ENCODE measurements at regions not wholly inside any gene's neighbourhood (a gene's known extent, or its start where the extent isn't known, plus 50 kb on each side); places are given as distances from the start of the nearest gene placed in this dataset.
A peak's percentile ranks its signal among the peaks of the same experiment; 100 is the strongest.

- DNase-seq (ENCODE audit: low read depth), result no peak
- in situ Hi-C loops (cut with HindIII; ENCODE audit: low pct_unique_long_range_greater_than_20kb, low sequenced_read_pairs), result loop anchor here (25.0 kb wide), 1 partner anchor 168 kb away; no protein-coding TSS in a partner anchor
Observed at GRCh38 chr12:107304588-107305532, 211.5 kb upstream of the CRY1 start.

DNA sequence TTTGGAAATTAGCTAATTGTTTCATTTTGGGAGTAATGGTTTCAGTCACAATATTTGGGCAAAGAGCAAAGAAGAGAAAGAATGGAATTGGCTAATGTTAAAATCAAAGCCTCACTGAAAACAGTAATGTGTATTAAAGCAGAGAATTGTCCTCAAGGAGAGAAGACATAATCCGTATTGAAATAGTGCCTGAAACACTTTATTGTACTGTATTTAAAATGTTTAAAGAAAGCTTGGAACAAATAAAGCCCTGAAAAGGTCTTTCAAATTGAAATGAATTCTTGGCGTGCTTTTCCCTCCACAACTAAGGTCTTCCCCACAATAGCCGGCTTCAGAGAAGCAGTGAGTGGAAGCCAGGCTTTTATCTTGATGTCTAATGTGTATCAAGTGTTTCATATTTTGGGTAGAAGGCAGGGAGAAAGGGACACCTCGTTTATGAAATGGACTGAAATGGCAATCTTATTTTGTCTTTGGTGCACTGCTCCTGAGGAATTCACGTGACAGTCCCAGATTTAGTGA, 212.9 kb upstream of the CRY1 start:
- DNase-seq (ENCODE audit: low read depth), result no peak
- in situ Hi-C loops (cut with HindIII; ENCODE audit: low pct_unique_long_range_greater_than_20kb, low sequenced_read_pairs), result loop anchor here (25.0 kb wide), 1 partner anchor 169 kb away; no protein-coding TSS in a partner anchor

DNA sequence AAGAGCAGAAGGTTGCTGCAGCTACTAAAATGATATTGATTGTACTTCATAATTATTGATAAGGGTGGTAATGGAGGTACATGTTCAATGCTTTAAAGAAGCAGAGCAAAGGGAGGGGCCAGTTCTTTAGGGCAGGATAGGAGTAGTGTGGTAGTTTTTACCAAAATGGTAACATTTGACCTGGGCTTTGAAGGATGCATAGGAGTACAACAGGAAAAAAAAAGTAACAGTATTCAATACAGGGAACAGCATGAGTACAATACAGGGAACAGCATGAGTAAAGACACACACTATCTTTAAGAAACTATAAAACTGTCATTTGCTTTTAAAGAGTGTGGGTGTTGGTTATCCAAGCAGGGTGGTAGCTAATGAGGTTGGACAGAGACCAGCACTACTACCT, 215.0 kb upstream of the CRY1 start:
- in situ Hi-C loops (cut with HindIII; ENCODE audit: low pct_unique_long_range_greater_than_20kb, low sequenced_read_pairs), result loop anchor here (25.0 kb wide), 1 partner anchor 171 kb away; no protein-coding TSS in a partner anchor
- no peak for DNase-seq (ENCODE audit: low read depth)

DNA sequence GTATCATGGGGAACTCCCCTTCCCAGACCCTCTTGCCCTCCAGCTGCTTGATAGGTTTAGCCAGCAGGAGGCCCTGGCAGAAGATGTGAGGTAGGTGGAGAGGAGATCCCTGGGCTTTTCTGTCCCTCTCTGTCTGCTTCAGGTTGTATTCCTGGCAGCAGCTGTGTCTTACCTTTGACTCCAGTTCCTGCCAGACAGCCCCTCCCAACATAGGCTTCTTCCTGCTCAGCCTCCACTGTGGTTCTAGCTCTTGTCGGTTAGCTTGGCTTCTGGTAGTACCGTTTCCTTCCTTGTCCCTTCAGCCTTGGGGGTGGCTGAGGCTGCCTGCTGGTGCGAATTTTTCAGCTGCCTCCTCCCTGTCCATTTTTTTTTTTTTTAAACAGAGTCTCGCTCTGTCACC, 215.7 kb upstream of the CRY1 start:
- DNase-seq (ENCODE audit: low read depth), result no peak
- in situ Hi-C loops (cut with HindIII; ENCODE audit: low pct_unique_long_range_greater_than_20kb, low sequenced_read_pairs), result loop anchor here (25.0 kb wide), 1 partner anchor 172 kb away; no protein-coding TSS in a partner anchor

- in situ Hi-C loops (cut with HindIII; ENCODE audit: low pct_unique_long_range_greater_than_20kb, low sequenced_read_pairs), result loop anchor here (25.0 kb wide), 1 partner anchor 173 kb away; no protein-coding TSS in a partner anchor
- peak; percentile 64 for DNase-seq (ENCODE audit: low read depth)
Observed at GRCh38 chr12:107310621-107311020, 217.3 kb upstream of the CRY1 start.

DNA sequence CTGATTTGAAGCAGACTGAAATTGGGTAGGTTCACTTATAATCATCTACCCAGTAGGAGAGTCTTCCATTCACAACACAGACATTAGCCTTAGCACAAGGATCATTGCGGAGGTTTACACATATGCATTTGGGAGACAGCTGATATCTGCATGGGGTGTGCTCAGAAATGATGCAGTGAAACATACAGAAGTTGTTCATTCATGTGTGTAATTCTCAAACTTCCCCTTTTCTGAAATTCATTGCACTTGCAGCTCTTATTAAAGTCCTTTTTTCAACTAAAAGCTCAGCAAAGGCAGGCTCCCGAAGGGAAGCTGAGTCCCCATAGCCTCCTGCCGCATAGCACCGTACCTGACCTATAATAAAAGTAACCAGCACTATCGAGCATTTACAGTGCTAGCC, 218.3 kb upstream of the CRY1 start:
- no peak for DNase-seq (ENCODE audit: low read depth)
- in situ Hi-C loops (cut with HindIII; ENCODE audit: low pct_unique_long_range_greater_than_20kb, low sequenced_read_pairs), result loop anchor here (25.0 kb wide), 1 partner anchor 174 kb away; no protein-coding TSS in a partner anchor

GRCh38 chr12:107317751-107318555, 224.6 kb upstream of the CRY1 start:
- DNase-seq (ENCODE audit: low read depth), result peak; percentile 87
- in situ Hi-C loops (cut with HindIII; ENCODE audit: low pct_unique_long_range_greater_than_20kb, low sequenced_read_pairs), result loop anchor here (25.0 kb wide), 1 partner anchor 181 kb away; no protein-coding TSS in a partner anchor

DNA sequence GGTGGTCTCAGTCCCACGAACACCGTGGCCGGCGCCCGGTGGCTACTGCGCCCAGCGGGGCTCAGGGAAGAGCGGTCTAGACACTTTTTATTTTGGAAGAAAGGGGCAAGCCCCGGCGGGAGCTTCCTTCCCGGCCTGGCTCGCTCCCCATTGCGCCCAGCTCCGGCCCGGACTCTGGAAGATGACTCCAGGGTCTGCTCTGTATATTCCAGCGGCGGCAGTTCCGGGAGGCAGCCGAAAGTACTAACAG, 225.1 kb upstream of the CRY1 start:
- in situ Hi-C loops (cut with HindIII; ENCODE audit: low pct_unique_long_range_greater_than_20kb, low sequenced_read_pairs), result loop anchor here (25.0 kb wide), 1 partner anchor 181 kb away; no protein-coding TSS in a partner anchor
- DNase-seq (ENCODE audit: low read depth), result no peak

DNA sequence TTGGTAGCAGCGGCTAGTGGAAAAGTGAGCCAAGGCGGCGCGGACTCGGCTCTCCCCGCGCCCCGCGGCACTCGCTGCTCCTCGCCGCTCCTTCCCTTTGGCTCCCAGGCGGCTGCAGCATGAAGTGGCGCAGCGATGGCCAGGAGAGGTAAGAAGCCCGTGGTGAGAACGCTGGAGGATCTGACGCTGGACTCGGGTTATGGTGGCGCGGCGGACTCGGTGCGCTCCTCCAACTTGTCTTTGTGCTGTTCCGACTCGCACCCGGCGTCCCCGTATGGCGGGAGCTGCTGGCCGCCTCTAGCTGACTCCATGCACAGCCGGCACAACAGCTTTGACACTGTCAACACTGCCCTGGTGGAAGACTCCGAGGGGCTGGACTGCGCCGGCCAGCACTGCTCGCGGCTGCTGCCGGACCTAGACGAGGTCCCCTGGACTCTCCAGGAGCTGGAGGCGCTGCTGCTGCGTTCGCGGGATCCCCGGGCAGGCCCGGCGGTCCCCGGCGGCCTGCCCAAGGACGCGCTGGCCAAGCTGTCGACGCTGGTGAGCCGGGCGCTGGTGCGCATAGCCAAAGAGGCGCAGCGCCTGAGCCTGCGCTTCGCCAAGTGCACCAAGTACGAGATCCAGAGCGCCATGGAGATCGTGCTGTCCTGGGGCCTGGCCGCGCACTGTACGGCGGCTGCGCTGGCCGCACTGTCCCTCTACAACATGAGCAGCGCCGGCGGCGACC, 225.6 kb upstream of the CRY1 start:
- in situ Hi-C loops (cut with HindIII; ENCODE audit: low pct_unique_long_range_greater_than_20kb, low sequenced_read_pairs), result loop anchor here (25.0 kb wide), 1 partner anchor 182 kb away; no protein-coding TSS in a partner anchor
- peak; percentile 37 for DNase-seq (ENCODE audit: low read depth)

DNA sequence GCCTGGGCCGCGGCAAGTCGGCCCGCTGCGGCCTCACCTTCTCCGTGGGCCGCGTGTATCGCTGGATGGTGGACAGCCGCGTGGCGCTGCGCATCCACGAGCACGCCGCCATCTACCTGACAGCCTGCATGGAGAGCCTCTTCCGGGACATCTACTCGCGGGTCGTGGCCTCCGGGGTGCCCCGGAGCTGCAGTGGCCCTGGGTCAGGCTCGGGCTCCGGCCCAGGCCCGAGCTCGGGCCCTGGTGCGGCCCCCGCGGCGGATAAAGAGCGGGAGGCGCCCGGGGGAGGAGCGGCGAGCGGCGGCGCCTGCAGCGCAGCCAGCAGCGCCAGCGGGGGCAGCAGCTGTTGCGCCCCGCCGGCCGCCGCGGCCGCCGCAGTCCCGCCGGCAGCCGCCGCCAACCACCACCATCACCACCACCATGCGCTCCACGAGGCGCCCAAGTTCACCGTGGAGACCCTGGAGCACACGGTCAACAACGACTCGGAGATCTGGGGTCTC, 226.2 kb upstream of the CRY1 start:
- DNase-seq (ENCODE audit: low read depth), result no peak
- in situ Hi-C loops (cut with HindIII; ENCODE audit: low pct_unique_long_range_greater_than_20kb, low sequenced_read_pairs), result loop anchor here (25.0 kb wide), 1 partner anchor 182 kb away; no protein-coding TSS in a partner anchor

GRCh38 chr12:107320033-107320928, 226.9 kb upstream of the CRY1 start:
- in situ Hi-C loops (cut with HindIII; ENCODE audit: low pct_unique_long_range_greater_than_20kb, low sequenced_read_pairs), result loop anchor here (25.0 kb wide), 1 partner anchor 183 kb away; no protein-coding TSS in a partner anchor
- DNase-seq (ENCODE audit: low read depth), result peak; percentile 67

- peak; percentile 74 for DNase-seq (ENCODE audit: low read depth)
- in situ Hi-C loops (cut with HindIII; ENCODE audit: low pct_unique_long_range_greater_than_20kb, low sequenced_read_pairs), result loop anchor here (25.0 kb wide), 1 partner anchor 184 kb away; no protein-coding TSS in a partner anchor
Observed at GRCh38 chr12:107320929-107321631, 227.7 kb upstream of the CRY1 start.

GRCh38 chr12:107322063-107322462, 228.7 kb upstream of the CRY1 start:
- no peak for DNase-seq (ENCODE audit: low read depth)
- in situ Hi-C loops (cut with HindIII; ENCODE audit: low pct_unique_long_range_greater_than_20kb, low sequenced_read_pairs), result loop anchor here (25.0 kb wide), 1 partner anchor 185 kb away; no protein-coding TSS in a partner anchor

DNA sequence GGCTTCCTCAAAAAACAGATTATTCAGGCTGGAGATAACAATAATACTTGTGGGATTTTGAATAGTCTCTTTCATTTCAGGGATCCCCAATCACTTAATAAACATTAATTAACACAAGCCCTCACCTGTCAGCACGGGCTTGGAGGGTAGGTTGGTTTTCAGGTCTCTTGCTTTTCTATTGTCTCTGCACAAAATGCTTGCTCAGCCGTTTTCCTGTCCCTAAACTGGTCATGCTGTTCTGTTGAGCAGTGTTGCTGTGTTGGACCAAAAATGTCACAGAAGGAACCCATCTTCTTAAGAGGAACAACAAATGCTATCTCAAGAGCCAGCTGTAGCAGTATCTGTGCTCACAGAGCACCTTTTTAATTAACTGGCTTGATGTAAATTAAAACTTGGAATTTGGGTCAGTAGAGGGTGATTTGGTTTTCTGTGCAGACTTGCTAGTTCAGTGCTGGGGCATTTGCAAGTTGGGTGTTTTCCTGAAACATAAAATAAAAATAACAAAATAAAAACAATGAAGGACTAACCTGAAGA, 231.8 kb upstream of the CRY1 start:
- in situ Hi-C loops (cut with HindIII; ENCODE audit: low pct_unique_long_range_greater_than_20kb, low sequenced_read_pairs), result no loop called here

DNA sequence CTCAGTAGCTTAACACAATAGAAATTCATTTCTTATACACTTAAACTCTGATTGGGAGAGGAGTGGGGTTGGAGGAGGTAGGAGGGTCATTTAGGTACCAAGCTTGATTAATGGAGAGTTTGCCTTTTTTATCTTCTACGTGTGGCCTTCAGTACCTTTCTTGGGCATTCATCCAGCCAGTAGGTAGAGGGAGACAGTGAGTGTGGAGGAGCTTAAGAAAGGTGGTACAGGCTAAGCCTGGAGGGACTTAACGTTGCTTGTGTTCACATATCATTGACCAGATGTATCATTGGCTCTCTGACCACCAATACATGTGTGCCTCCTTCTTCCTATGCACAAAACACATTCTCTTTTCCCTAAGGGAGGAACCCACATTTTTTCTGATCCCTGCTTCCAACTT, 232.9 kb upstream of the CRY1 start:
- in situ Hi-C loops (cut with HindIII; ENCODE audit: low pct_unique_long_range_greater_than_20kb, low sequenced_read_pairs), result no loop called here
- no peak for DNase-seq (ENCODE audit: low read depth)

More for the DNA sequence above, 231.8 kb upstream of the CRY1 start:
- DNase-seq (ENCODE audit: low read depth), result no peak

- DNase-seq (ENCODE audit: low read depth), result peak; percentile 44
- in situ Hi-C loops (cut with HindIII; ENCODE audit: low pct_unique_long_range_greater_than_20kb, low sequenced_read_pairs), result no loop called here
Observed at GRCh38 chr12:107327651-107328182, 234.4 kb upstream of the CRY1 start.
